Activated T-helper 1 cell treated with anti-CD3 and anti-CD28 coated beads, Interleukin-2, amount 50 U/mL, for 16 hours (primary cell): ENCODE measurements at regions not wholly inside any gene's neighbourhood (a gene's known extent, or its start where the extent isn't known, plus 50 kb on each side); places are given as distances from the start of the nearest gene placed in this dataset.
"Not testable (repeated sequence)": the region's sequence is repeated elsewhere in the genome, so short reads cannot be mapped to it uniquely, and the experiment has no call there.

Experiments used
- DNase-seq, 2 donors: peaks; one replicate each; pipeline ENCODE4 v3.0.0-alpha.2; 2020; ENCODE audit warnings: low read depth in 1 of 2, low spot score in 1 of 2

DNA sequence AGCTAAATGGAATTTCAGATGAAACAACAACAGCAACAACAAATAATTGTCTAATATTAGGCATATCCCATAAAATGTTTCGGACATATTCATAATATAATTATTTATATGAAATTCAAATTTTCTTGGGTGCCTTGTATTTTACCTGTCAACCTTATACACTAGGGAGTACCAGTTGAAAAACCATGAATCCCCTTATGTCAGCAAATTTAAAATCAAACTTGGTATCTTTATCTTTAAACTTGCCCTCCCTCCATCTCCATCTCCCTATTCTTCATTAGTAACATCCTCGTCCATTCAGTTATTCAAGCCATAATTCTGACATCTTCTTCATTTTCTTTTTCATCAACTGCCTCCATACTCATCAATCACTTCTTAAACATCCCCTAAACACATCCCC is 974.5 kb upstream of the HS3ST1 start:
- DNase-seq = no peak

- no peak for DNase-seq
Measured at GRCh38 chr4:12399781-12400180, 971.1 kb upstream of the HS3ST1 start.

DNA sequence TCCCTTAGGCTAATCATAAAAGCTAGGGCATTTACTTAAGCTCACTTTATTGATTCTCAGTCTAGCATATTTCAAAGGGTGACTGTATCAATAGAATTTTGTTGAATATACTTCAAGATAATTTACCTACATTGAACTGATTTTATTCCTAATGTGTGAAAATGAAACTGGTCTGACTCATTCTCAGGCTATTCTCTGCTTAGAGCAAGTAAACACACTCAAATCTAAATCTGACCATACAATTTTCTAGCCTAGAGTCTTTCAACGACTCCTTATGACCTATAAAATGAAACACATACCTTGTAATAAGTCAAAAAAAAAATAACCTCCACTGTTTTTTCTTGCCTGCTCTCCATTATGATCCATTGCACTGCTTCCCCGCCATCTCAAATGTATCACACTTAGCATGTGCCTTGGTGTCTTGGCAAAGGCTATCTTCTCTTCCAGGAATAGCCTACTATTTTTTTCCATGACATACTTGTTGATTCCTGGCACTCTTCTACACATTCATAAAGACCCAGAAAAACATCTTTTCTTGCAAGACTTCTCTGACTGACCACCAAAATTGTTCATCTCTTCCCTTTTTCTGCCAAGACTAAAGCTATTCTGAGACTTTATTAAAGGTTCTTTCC is 965.1 kb upstream of the HS3ST1 start:
- no peak for DNase-seq

GRCh38 chr4:12389604-12390003 is 960.9 kb upstream of the HS3ST1 start:
- DNase-seq = no peak

DNA sequence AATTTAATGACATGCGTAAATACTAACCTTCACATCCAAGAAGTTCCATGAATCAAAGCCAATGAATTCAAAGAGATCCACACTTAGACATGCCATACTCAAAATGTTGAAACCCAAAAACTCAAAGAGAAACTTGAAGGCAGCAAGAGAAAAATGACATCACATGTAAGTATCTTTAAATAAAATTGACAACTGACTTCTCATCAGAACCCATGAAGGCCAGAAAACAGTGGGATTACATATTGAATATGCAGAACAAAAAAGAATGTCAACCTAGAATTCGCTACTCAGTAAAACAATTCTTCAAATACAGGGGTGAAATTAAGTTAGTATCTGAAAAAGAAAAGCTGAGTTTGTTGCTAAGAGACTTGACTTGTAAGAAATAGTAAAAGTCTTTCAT is 953.9 kb upstream of the HS3ST1 start:
- DNase-seq = no peak

DNA sequence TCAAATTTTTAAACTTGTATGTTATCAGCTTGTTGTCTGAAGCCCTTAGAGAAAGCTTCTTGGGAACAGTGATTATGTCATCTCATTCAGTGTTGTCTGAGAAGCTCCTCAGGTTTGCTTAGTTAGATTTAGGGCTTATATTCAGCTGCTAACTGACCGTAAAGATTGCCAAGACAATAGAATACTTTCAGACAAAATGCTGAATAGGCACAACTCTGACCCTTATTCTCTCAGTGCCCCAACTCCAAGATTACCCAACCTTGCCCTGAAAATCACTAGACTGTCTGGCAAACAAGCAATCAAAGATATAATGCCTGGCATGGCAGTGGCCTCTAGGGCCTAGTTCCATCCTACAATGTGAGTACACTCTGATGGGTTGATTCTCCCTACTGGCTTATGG is 950.5 kb upstream of the HS3ST1 start:
- no peak for DNase-seq

- no peak for DNase-seq
Measured at GRCh38 chr4:12375805-12376204, 947.1 kb upstream of the HS3ST1 start.

DNA sequence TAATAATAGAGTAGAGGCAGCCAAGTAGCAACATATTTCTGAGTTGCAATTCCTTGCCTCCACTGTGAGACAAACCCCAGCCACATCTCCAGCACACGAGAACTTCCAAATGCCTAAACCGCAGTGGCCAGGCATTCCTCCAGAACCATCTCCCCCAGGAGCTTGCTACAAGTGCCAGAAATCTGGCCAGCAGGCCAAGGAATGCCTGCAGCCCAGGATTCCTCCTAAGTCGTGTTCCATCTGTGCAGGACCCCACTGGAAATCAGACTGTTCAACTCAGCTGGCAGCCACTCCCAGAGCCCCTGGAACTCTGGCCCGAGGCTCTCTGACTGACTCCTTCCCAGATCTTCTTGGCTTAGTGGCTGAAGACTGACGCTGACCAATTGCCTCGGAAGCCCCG is 937.2 kb upstream of the HS3ST1 start:
- DNase-seq = not testable (repeated sequence)

DNA sequence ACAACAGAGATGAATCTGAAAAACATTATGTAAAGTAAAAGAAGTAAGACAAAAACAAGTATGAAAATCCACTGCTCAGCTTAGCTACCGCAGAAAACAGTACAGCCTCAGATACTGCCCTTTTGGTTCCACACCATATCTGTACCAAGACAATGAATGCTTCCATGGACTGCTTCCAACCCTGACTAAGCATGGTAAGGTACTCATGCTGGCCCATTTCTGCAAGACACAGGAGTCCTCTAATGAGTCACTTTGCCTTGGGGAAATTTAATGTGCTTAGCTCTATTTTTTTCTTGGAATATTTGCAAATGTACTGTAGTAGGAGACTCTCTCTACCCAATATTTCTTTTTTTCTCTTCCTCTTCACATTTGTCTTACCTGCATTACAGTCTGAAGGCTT is 931.7 kb upstream of the HS3ST1 start:
- no peak for DNase-seq

DNA sequence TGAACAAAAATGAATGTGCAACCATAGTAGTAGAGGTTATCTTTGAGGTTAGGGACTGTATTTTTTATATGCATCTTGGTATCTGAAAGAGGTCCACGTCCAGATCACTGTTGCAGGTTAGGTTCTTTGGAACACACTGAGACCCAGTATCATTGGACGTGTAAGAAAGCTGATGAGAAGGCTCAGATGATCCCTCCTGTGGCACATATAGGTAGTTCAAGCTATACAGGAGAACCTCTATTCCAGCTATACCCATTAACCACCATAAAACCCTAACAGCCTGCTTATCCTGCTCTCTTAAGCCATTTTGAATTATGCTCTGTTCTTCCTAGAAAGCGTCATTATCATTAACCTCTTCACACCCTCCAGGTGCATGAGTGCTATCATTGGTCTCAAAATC is 930.7 kb upstream of the HS3ST1 start:
- DNase-seq = no peak

DNA sequence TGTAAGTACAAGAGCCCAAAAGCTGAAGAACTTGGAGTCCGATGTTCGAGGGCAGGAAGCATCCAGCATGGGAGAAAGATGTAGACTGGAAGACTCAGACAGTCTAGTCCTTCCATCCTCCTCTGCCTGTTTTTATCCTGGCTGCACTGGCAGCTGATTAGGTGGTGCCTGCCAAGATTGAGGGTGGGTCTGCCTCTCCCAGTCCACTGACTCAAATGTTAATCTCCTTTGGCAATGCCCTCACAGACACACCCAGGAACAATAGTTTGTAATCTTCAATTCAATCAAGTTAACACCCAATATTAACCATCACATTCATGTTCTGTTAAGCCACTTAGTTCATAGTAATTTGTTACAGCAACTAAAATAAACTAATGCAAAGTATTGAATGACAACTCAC is 904.4 kb upstream of the HS3ST1 start:
- not testable (repeated sequence) for DNase-seq

DNA sequence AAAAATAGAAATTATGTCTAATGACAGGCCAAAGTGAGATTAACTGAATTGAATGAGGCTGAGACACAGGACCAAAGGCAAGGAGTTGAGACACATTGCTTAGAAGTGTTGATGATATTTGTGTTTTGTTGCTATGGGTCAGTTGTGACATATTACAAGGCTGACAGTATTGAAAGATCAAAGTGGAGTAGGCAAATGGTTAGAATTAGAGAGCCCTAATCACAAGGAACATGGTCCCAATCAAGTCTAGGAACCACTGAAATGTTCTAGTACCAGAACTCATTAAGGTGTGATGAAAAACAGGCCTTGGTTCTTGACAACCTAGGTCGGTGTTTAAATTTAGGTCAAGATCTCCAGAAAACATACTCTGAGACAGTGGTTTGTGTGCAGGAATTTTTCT is 896.3 kb upstream of the HS3ST1 start:
- no peak for DNase-seq

DNA sequence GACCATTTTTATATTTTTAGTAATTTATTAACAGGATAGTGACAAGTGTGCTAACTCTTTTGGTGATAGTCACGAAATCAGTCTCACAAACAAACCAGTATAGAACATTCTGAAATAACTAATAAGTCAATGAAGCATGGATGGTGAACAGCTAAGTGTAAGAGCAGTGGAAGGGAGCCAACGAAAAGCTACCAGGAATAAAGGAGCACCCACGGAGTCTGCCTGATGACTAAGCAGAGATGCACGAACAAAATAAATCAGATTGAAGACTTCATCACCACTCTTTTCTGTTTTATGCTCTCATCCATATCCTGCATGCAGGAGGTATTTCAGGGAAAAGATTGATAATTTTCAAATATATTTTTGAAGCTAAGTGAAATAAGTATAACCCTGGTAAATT is 891.1 kb upstream of the HS3ST1 start:
- DNase-seq = no peak

GRCh38 chr4:12304905-12305304 is 876.2 kb upstream of the HS3ST1 start:
- no peak for DNase-seq

DNA sequence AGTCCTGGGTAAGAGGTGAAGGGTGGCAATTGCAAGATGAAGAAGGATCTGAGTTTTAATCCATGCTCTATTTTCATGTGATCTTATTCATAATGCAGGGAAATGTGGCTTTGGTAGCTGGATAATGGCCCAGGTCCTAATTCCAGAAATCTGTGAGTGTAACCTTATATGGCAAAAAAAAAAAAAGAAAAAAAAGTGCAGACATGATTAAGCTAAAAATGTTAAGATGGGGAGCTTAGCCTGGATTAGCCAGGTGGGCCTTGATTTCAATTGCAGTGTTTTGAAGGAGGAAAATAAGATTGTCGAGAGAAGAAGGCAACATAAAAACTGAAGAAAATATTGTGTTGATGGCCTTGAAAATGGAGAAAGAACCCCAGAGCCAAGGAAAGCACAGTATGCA is 867.7 kb upstream of the HS3ST1 start:
- no peak for DNase-seq

GRCh38 chr4:12293906-12294525 is 865.3 kb upstream of the HS3ST1 start:
- DNase-seq = no peak

DNA sequence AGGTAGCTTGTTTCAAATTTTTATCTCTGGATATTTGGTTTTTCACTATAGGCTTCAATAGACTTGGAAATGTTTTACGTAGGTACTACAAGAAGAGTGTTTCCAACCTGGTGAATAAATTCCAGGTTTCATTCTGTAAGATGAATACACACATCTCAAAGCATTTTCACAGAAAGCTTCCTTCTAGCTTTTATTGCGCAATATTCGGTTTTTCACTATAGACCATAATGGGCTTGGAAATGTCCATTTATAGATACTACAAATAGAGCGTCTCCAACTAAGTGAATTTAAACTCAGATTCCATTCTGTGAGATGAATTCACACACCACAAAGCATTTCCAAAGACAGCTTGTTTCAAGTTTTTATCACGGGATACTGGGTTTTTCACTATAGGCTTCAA is 857.7 kb upstream of the HS3ST1 start:
- no peak for DNase-seq

GRCh38 chr4:12270546-12270945 is 841.9 kb upstream of the HS3ST1 start:
- no peak for DNase-seq

DNA sequence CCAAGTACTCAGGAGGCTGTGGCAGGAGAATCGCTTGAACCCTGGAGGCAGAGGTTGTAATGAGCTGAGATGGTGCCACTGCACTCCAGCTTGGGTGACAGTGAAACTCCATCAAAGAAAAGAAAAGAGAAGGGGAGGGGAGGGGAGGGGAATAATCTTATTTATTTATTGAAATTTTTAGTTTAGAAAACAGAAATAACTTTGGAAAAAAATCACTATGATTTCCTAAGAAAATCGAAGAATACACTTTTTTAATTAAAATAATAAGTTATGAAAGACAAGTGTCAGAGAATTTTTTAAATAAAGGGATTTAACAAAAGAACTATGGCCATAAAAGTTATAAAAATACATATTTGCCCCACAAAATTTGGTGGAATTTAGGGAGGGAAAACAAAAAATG is 836.9 kb upstream of the HS3ST1 start:
- DNase-seq = no peak

DNA sequence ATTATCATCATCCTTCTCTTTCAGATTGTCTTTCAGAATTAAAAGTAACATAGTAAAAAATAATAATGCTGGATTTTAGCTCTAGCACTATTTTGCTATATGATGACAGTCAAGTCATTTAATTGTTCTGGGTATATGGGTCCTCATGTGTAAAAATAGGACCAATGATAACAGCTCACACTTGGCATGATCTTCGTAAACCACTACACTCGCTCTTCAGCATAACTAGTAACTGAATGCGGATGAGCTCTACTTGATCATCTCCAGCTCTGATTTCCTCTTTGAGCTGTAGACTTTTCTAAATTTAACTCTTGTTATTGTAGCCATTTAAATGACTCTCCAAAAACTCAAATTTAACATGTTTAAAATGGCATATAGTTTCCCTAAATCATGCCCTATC is 831.8 kb upstream of the HS3ST1 start:
- no peak for DNase-seq

DNA sequence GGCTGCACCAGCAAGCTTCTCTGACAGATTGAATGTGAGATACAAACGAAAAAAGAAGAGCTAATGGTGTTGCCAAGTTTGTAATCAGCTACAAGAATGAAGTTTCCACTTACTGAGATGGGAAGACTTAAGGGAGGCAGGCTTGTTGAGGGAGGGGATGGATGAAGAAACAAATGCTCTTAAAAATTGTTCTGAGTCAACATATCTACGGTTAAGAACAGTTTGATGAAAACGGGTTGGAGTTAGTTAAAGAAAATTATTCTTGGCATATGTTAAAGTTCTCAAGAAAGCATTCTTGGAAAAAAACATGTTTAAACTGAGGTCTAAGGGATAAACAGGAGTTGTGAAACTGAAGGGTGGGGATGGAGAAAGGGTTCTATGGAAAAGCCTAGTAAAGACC is 816.3 kb upstream of the HS3ST1 start:
- no peak for DNase-seq

GRCh38 chr4:12242354-12242753 is 813.7 kb upstream of the HS3ST1 start:
- DNase-seq = no peak

DNA sequence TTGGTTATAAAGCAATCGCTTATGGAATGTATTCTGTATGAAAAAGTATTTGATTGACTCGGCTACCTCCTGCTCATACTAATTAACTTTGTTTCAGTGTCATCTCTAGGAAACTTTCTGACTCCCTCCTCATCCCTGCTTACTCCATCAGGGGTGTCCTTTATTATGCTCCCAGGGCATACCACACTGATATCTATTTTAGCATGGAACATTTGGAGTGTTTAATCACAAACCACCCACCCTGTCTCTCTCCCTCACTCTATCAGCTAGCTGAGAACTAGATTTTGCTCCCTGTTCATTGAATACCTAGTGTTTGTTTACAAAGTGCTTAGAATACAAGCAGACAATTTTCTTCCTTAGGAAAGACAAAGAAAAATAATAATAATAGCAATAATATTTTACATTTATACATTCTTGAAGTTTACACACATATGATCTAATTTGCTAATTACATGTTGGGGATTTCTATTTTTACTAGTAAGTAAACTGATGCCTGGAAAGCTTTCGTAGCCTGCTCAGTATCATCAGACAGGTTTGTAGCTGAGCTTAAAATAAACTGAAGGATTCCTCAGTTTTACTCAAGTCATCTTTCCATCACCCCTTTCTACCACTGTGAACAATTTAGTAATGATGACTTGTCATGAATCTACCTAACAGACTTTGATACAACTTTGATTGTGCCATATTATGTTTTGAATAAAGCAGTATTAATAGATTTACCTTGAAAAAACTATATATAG is 811.4 kb upstream of the HS3ST1 start:
- DNase-seq = no peak
